ENCODE measurements at regions not wholly inside any gene's neighbourhood (a gene's known extent, or its start where the extent isn't known, plus 50 kb on each side); places are given as distances from the start of the nearest gene placed in this dataset.

DNA sequence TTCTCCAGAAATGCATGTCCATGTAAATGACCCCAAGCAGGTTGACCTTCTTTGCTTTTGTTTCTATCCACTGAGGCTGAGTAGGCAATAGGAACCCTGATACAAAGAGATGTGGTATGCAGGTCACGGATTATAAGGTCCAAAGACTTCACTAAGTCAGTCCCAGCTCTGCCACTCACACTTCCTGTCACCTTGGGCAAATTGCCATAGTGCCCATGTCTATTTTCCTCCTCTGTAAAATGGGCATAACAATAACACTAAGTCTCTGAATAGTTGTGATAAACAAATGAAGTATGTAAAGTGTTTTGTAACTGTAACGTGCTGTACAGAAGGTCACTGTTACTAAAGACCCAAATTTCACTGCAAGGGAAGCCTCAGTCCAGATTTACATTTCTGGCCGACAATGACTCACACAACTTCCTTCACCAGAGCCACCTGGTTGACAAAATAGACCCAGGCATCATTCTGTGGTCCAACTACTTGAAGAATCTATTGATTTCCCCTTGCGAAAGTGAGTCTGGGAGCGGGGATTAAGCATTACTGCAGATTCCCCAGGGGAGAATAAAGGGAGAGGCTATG lies 175.4 kb upstream of the LPP start:
- 80 to 91% methylated on average over 5 of the region's 5 CpGs for WGBS, 2 donors
- TF ChIP-seq, protein P1, sequence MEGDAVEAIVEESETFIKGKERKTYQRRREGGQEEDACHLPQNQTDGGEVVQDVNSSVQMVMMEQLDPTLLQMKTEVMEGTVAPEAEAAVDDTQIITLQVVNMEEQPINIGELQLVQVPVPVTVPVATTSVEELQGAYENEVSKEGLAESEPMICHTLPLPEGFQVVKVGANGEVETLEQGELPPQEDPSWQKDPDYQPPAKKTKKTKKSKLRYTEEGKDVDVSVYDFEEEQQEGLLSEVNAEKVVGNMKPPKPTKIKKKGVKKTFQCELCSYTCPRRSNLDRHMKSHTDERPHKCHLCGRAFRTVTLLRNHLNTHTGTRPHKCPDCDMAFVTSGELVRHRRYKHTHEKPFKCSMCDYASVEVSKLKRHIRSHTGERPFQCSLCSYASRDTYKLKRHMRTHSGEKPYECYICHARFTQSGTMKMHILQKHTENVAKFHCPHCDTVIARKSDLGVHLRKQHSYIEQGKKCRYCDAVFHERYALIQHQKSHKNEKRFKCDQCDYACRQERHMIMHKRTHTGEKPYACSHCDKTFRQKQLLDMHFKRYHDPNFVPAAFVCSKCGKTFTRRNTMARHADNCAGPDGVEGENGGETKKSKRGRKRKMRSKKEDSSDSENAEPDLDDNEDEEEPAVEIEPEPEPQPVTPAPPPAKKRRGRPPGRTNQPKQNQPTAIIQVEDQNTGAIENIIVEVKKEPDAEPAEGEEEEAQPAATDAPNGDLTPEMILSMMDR (IDR thresholded peaks at IDR 0.05) = no peak
- TF ChIP-seq POLR2A (IDR thresholded peaks at IDR 0.05) = no peak
- no peak for DNase-seq (ENCODE audit: low spot score in 2 of 2)
- intact Hi-C loops (cut with DNase I; ENCODE audit: low total_unique reads) = no loop called here
- no peak overlapping the region for H3K4me3 ChIP-seq (ENCODE audit: low read depth, poor library complexity, severe bottlenecking)

DNA sequence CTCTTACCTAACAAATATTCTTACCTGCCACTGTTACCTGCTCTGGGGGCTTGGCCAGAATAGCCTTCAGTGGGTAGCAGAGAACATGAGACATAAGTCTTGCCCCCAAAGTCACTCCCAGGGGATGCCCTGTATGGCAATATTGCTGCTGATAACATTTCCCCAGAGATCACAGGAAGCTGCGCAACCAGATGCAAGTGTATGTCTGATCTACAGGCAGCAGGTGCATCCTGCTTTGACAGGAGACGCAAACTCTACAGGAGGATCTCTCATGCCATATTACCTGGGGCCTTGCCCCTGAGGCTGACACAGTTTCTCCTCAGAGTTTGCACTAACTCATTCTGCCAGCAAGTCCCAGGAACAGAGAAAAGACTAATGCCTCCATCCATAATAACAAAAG lies 174.4 kb upstream of the LPP start:
- H3K4me3 ChIP-seq (ENCODE audit: low read depth, poor library complexity, severe bottlenecking) = no peak overlapping the region
- no peak for DNase-seq (ENCODE audit: low spot score in 2 of 2)
- TF ChIP-seq POLR2A (IDR thresholded peaks at IDR 0.05) = no peak
- WGBS, 2 donors = 87 to 97% methylated on average over 2 of the region's 2 CpGs
- intact Hi-C loops (cut with DNase I; ENCODE audit: low total_unique reads) = no loop called here

- TF ChIP-seq POLR2A (IDR thresholded peaks at IDR 0.05) = no peak
- TF ChIP-seq, protein P1 (IDR thresholded peaks at IDR 0.05) = no peak
- intact Hi-C loops (cut with DNase I; ENCODE audit: low total_unique reads) = no loop called here
- 68 to 71% methylated on average over 3 of the region's 3 CpGs for WGBS, 2 donors
- DNase-seq (ENCODE audit: low spot score in 2 of 2) = no peak
- no peak overlapping the region for H3K4me3 ChIP-seq (ENCODE audit: low read depth, poor library complexity, severe bottlenecking)
Measured at GRCh38 chr3:187980861-187981260, 173.1 kb upstream of the LPP start.

GRCh38 chr3:187982142-187982541 lies 171.8 kb upstream of the LPP start:
- no peak overlapping the region for H3K4me3 ChIP-seq (ENCODE audit: low read depth, poor library complexity, severe bottlenecking)
- no peak for TF ChIP-seq POLR2A (IDR thresholded peaks at IDR 0.05)
- TF ChIP-seq, protein P1 (IDR thresholded peaks at IDR 0.05) = no peak
- DNase-seq (ENCODE audit: low spot score in 2 of 2) = no peak
- intact Hi-C loops (cut with DNase I; ENCODE audit: low total_unique reads) = no loop called here
- 86 to 96% methylated on average over 3 of the region's 3 CpGs for WGBS, 2 donors

DNA sequence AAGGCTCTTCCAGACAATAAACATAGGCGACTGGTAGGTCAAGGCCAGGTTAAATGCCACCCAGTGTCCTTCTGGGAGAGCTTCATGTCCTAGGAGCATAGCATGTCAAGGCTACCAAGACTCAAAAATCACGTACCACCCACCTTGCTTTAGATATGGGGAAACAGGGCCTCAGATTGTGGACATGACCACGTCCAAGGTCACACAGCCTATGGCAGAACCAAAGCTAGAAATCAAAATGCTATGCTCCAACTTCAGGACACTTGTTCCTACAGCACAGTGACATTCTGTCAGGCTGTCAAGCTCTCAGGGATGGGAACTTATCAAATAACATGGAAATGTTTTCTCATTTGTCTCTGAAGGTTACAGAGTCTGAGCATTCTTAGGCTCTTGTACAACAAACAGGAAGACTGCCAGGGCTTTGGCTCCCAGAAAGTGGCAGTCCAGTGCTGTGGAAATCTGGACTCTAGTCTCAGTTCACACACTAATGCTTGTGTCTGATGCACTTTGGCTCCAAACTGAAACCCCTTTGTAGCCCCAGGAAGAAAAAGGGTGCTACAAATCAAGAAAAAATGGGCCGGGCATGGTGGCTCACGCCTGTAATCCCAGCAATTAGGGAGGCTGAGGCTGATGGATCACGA lies 170.4 kb upstream of the LPP start:
- no peak for DNase-seq (ENCODE audit: low spot score in 2 of 2)
- intact Hi-C loops (cut with DNase I; ENCODE audit: low total_unique reads) = no loop called here
- TF ChIP-seq POLR2A (IDR thresholded peaks at IDR 0.05) = no peak
- TF ChIP-seq, protein P1 (IDR thresholded peaks at IDR 0.05) = no peak
- no peak overlapping the region for H3K4me3 ChIP-seq (ENCODE audit: low read depth, poor library complexity, severe bottlenecking)
- WGBS, 2 donors = 91 to 94% methylated on average over 6 of the region's 6 CpGs

DNA sequence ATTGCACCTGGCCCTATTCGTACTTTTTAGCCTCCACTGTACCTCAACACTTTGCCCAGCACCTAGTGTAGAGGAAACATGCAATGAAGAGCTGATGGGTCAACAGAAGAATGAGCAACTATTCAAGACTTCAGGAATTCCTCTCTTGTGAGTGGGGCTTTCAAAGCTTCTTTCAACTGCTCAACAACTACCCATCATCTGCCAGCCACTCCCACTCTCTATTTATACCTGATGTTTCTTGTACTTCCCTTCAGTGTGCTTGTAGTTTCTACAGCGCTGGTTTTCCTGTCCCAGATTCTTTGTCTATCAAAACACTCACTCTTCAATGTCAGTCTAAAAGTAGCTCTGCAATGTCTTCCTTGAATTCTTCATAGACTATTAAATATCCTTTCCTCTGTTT lies 168.3 kb upstream of the LPP start:
- DNase-seq (ENCODE audit: low spot score in 2 of 2) = no peak
- no peak overlapping the region for H3K4me3 ChIP-seq (ENCODE audit: low read depth, poor library complexity, severe bottlenecking)
- TF ChIP-seq POLR2A (IDR thresholded peaks at IDR 0.05) = no peak
- TF ChIP-seq, protein P1 (IDR thresholded peaks at IDR 0.05) = no peak
- WGBS, 2 donors = 89 to 95% methylated on average over 2 of the region's 2 CpGs
- intact Hi-C loops (cut with DNase I; ENCODE audit: low total_unique reads) = no loop called here

Data from lower leg skin (tissue), 4 donors.